Smooth muscle cell (in vitro differentiated cells): ENCODE measurements at regions not wholly inside any gene's neighbourhood (a gene's known extent, or its start where the extent isn't known, plus 50 kb on each side); places are given as distances from the start of the nearest gene placed in this dataset.
"Not testable (repeated sequence)": the region's sequence is repeated elsewhere in the genome, so short reads cannot be mapped to it uniquely, and the experiment has no call there.

Experiments
- DNase-seq: peaks from one replicate; lab custom pipeline; 2025; ENCODE audit not compliant: unreplicated experiment; lab: John Stamatoyannopoulos, UW
- H2AFZ ChIP-seq: fragments of 200-600 bp; sonication (generic); 2 replicates; pipeline ENCODE4 v1.6.0; 2016; ENCODE audit warnings: antibody characterized with exemption, low read depth, mild to moderate bottlenecking
- H3F3A ChIP-seq: fragments of 200-600 bp; sonication (generic); 2 replicates; pipeline ENCODE4 v1.6.0; 2017; ENCODE audit warnings: antibody characterized with exemption, low read depth
- H3K27ac ChIP-seq: fragments of 200-600 bp; sonication (generic); 2 replicates; pipeline ENCODE4 v1.5.1; 2016; ENCODE audit warnings: low read depth, mild to moderate bottlenecking
- H3K27me3 ChIP-seq: fragments of 200-600 bp; sonication (generic); 2 replicates; pipeline ENCODE4 v1.6.1; 2016; ENCODE audit warnings: low read depth, mild to moderate bottlenecking
- H3K36me3 ChIP-seq: fragments of 200-600 bp; sonication (generic); 2 replicates; pipeline ENCODE4 v1.5.1; 2016; ENCODE audit warnings: low read depth
- H3K4me1 ChIP-seq: fragments of 200-600 bp; sonication (generic); 2 replicates; pipeline ENCODE4 v1.5.1; 2016; ENCODE audit warnings: low read depth
- H3K4me2 ChIP-seq: fragments of 200-600 bp; sonication (generic); 2 replicates; pipeline ENCODE4 v1.6.0; 2016; ENCODE audit warnings: mild to moderate bottlenecking
- H3K4me3 ChIP-seq: fragments of 200-600 bp; sonication (generic); 2 replicates; pipeline ENCODE4 v1.5.1; 2016; ENCODE audit warnings: mild to moderate bottlenecking
- H3K79me2 ChIP-seq: fragments of 200-600 bp; sonication (generic); 2 replicates; pipeline ENCODE4 v1.6.0; 2016; ENCODE audit warnings: low read depth, mild to moderate bottlenecking
- H3K9ac ChIP-seq: fragments of 200-600 bp; sonication (generic); 2 replicates; pipeline ENCODE4 v1.6.0; 2016; ENCODE audit warnings: low read depth
- H3K9me3 ChIP-seq: fragments of 200-600 bp; sonication (generic); replicated peaks from 2 replicates; pipeline ENCODE4 v1.5.1; 2016; ENCODE audit warnings: low read depth
- H4K20me1 ChIP-seq: fragments of 200-600 bp; sonication (generic); 2 replicates; pipeline ENCODE4 v1.6.0; 2016; ENCODE audit warnings: low read depth
- WGBS: methylation state at CpG from one replicate; pipeline ENCODE4 v1.1.7; 2016; ENCODE audit warnings: low lambda C conversion rate; 5-methylcytosine and 5-hydroxymethylcytosine counted together
- TF ChIP-seq, protein P1 (sequence below): fragments of 200-600 bp; sonication (generic); IDR thresholded peaks from 2 replicates; pipeline ENCODE4 v1.5.1; 2017; ENCODE audit warnings: borderline replicate concordance, mild to moderate bottlenecking, antibody characterized with exemption; ENCODE audit not compliant: insufficient read depth, poor library complexity, severe bottlenecking

GRCh38 chr7:25050223-25050622 is 70.2 kb upstream of the OSBPL3 start:
- Histone ChIP-seq H3F3A (no peaks in the 10 kb centered on the region), H3K4me2 (no peak overlapping the region), H3K9ac (no peak overlapping the region), H3K79me2 (no peaks in the 10 kb centered on the region), H3K9me3 (no peaks in the 10 kb centered on the region), H3K36me3 (no peaks in the 10 kb centered on the region), H2AFZ (no peak overlapping the region), H4K20me1 (no peaks in the 10 kb centered on the region), H3K27ac (no peak overlapping the region), H3K27me3 (peaks cover 7% of the 10 kb centered on the region), H3K4me1 (no peaks in the 10 kb centered on the region), H3K4me3 (no peak overlapping the region)
- TF ChIP-seq, protein P1, sequence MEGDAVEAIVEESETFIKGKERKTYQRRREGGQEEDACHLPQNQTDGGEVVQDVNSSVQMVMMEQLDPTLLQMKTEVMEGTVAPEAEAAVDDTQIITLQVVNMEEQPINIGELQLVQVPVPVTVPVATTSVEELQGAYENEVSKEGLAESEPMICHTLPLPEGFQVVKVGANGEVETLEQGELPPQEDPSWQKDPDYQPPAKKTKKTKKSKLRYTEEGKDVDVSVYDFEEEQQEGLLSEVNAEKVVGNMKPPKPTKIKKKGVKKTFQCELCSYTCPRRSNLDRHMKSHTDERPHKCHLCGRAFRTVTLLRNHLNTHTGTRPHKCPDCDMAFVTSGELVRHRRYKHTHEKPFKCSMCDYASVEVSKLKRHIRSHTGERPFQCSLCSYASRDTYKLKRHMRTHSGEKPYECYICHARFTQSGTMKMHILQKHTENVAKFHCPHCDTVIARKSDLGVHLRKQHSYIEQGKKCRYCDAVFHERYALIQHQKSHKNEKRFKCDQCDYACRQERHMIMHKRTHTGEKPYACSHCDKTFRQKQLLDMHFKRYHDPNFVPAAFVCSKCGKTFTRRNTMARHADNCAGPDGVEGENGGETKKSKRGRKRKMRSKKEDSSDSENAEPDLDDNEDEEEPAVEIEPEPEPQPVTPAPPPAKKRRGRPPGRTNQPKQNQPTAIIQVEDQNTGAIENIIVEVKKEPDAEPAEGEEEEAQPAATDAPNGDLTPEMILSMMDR, result no peak
- no peak for DNase-seq
- 92% methylated on average over 5 of the region's 5 CpGs for WGBS

DNA sequence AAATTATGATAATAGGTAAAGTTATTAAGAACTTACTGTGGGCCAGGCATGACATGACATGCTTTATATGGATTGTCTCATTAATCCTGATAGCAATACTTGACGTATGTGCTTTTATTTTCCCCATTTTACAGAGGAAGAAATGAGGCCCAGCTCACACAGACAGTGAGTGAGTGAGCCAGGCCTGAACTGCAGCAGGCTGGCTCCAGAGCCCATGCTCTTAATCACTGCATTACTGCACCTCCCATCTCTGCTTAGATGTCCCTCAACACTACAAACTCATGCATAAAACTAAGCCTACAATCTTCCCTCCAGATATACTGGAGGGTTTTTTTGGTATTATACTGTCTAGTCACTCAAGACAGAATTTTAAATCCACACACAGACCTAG is 68.5 kb upstream of the OSBPL3 start:
- DNase-seq, result no peak

DNA sequence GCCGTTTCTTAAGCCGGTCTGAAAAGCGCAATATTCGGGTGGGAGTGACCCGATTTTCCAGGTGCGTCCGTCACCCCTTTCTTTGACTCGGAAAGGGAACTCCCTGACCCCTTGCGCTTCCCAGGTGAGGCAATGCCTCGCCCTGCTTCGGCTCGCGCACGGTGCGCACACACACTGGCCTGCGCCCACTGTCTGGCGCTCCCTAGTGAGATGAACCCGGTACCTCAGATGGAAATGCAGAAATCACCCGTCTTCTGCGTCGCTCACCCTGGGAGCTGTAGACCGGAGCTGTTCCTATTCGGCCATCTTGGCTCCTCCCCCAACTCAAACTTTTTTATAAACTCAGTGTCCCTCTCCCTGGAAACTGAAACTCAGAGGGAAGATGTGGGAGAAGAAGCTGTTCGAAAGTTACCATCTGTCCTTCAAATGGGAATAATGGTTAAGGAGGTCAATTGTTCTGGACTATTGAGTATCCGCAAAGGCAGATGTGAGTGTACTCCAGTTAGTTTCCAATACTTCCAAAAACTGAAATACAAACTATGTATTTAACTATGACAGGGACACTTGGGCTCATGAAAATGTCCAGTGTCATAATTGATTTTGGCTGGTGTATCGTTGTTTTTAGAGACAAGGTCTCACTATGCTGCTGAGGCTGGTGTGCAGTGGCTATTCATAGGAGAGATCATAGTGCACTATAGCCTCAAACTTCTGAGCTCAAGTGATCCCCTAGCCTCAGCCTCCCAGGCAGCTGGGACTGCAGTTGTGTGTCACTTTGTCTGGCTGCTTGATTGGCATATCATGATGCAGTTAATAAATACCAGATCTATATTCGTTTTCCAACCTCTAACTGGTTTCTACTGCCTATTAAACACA is 67.8 kb upstream of the OSBPL3 start:
- not testable (repeated sequence) for H3K36me3 ChIP-seq, H3K27me3 ChIP-seq, H3K4me2 ChIP-seq, H3K9ac ChIP-seq, H3K4me3 ChIP-seq, H3K4me1 ChIP-seq, H3K79me2 ChIP-seq, H3K27ac ChIP-seq, H3K9me3 ChIP-seq, H3F3A ChIP-seq, H4K20me1 ChIP-seq, DNase-seq, H2AFZ ChIP-seq
- WGBS, result 74% methylated on average over 12 of the region's 27 CpGs

More for the DNA sequence above, 68.5 kb upstream of the OSBPL3 start:
- H3K4me1 ChIP-seq, result no peaks in the 10 kb centered on the region
- no peaks in the 10 kb centered on the region for H3K36me3 ChIP-seq
- H3K27me3 ChIP-seq, result peaks cover 5% of the 10 kb centered on the region
- H2AFZ ChIP-seq, result no peak overlapping the region
- WGBS, result 81% methylated on average over 1 of the region's 1 CpG
- H3K9me3 ChIP-seq, result no peaks in the 10 kb centered on the region
- H3K4me2 ChIP-seq, result no peak overlapping the region
- H3K79me2 ChIP-seq, result no peaks in the 10 kb centered on the region
- no peak overlapping the region for H3K27ac ChIP-seq
- TF ChIP-seq, protein P1, result no peak
- no peaks in the 10 kb centered on the region for H4K20me1 ChIP-seq
- no peaks in the 10 kb centered on the region for H3F3A ChIP-seq
- H3K9ac ChIP-seq, result no peak overlapping the region
- H3K4me3 ChIP-seq, result no peak overlapping the region

DNA sequence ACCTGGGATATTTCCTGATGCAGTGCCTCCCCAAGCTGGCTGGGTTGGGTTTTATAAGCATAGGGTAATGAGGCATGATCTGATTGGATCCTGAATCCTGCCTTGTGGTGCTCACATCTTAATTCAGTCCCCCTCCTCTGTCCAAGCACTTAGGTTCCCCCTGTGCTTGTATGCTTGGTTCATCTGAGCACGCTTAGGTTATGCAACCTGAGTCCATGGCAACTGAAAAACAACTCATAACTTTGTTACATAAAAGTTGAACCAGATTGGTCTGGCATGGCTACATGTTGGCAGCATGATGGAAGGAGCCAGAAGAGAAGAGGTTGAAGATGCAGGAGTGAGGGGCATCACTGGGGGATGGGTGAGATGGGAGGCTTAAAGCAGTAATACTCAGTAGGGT is 57.3 kb upstream of the OSBPL3 start:
- no peak for DNase-seq
- TF ChIP-seq, protein P1, result no peak

More for the DNA sequence above, 57.3 kb upstream of the OSBPL3 start:
- Histone ChIP-seq H3K4me3 (no peak overlapping the region), H2AFZ (no peak overlapping the region), H3F3A (no peaks in the 10 kb centered on the region), H3K4me2 (no peak overlapping the region), H3K9ac (no peak overlapping the region), H3K27me3 (no peaks in the 10 kb centered on the region), H4K20me1 (no peaks in the 10 kb centered on the region), H3K4me1 (no peaks in the 10 kb centered on the region), H3K79me2 (no peaks in the 10 kb centered on the region), H3K27ac (no peak overlapping the region), H3K9me3 (no peaks in the 10 kb centered on the region), H3K36me3 (no peaks in the 10 kb centered on the region)
- 95% methylated on average over 1 of the region's 1 CpG for WGBS
